22Rv1 (cell line): ENCODE measurements at regions not wholly inside any gene's neighbourhood (a gene's known extent, or its start where the extent isn't known, plus 50 kb on each side); places are given as distances from the start of the nearest gene placed in this dataset.

ENCODE experiments used
- H3K27ac ChIP-seq: fragments of 450-650 bp; 2 replicates; pipeline ENCODE4 v1.5.1; 2017
- ZFX ChIP-seq: fragments of 450-650 bp; IDR thresholded peaks from 2 replicates; pipeline ENCODE4 v1.6.1; 2017; ENCODE audit warnings: antibody characterized with exemption, borderline replicate concordance
- TF ChIP-seq, protein P1 (sequence below): fragments of 450-650 bp; IDR thresholded peaks from 2 replicates; pipeline ENCODE4 v1.5.1; 2017; ENCODE audit warnings: mild to moderate bottlenecking

DNA sequence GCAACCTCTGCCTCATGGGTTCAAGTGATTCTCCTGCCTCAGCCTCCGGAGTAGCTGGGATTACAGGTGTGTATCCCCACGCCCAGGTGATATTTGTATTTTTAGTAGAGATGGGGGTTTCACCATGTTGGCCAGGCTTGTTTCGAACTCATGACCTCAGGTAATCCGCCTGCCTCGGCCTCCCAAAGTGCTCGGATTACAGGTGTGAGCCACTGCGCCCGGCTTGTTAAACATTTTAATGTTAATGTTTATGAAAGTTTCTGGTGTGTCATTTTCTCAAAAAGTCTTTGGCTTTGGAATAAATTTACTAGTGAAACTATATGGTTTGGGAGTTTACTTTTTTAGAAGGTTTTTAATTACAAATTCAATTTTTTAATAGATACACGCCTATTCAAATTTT, 698.8 kb downstream of the MECOM start:
- TF ChIP-seq, protein P1, sequence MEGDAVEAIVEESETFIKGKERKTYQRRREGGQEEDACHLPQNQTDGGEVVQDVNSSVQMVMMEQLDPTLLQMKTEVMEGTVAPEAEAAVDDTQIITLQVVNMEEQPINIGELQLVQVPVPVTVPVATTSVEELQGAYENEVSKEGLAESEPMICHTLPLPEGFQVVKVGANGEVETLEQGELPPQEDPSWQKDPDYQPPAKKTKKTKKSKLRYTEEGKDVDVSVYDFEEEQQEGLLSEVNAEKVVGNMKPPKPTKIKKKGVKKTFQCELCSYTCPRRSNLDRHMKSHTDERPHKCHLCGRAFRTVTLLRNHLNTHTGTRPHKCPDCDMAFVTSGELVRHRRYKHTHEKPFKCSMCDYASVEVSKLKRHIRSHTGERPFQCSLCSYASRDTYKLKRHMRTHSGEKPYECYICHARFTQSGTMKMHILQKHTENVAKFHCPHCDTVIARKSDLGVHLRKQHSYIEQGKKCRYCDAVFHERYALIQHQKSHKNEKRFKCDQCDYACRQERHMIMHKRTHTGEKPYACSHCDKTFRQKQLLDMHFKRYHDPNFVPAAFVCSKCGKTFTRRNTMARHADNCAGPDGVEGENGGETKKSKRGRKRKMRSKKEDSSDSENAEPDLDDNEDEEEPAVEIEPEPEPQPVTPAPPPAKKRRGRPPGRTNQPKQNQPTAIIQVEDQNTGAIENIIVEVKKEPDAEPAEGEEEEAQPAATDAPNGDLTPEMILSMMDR: no peak
- no peak for TF ChIP-seq ZFX
- H3K27ac ChIP-seq: no peak overlapping the region

DNA sequence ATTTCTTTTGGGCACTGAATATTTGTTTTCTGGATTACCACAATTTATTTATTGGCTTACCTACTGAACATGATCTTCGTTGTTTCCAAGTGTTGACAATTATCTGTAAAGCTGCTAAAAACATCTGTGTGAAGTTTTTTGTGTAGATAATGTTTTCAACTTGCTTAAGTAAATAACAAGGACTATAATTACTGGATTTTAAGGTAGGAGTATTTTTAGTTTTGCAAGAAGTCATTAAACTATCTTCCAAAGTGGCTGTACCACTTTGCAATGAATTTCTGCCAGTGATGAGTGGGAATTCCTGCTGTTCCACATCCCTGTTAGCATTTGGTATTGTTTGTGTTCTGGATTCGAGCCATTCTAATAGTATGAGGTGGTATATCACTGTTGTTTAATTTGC, 702.2 kb downstream of the MECOM start:
- H3K27ac ChIP-seq: no peak overlapping the region
- no peak for TF ChIP-seq ZFX
- TF ChIP-seq, protein P1: no peak

GRCh38 chr3:168959731-168960130, 703.8 kb downstream of the MECOM start:
- H3K27ac ChIP-seq: no peak overlapping the region
- TF ChIP-seq ZFX: no peak
- TF ChIP-seq, protein P1: no peak

DNA sequence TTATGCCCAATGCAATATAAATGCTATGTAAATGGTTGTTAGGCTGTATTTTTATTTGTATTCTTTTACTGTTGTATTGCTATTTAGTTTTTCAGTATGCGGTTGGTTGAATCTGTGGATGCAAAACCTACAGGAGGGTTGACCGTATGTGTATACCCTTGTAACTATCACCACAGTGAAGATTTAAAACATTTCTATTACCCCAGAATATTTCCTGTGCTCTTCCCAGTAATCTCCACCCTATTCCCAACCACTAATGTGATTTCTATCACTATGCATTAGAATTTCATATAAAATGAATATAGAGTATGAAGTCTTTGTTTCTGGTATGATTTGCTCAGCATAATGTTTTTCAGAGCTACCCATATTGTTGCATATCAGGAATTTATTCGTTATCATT, 705.0 kb downstream of the MECOM start:
- TF ChIP-seq, protein P1: no peak
- TF ChIP-seq ZFX: no peak
- H3K27ac ChIP-seq: peak overlapping the region; percentile 51

GRCh38 chr3:168956076-168956475, 707.4 kb downstream of the MECOM start:
- TF ChIP-seq ZFX: no peak
- TF ChIP-seq, protein P1: no peak
- no peak overlapping the region for H3K27ac ChIP-seq

- TF ChIP-seq ZFX: no peak
- TF ChIP-seq, protein P1: peak; percentile 39
- H3K27ac ChIP-seq: no peak overlapping the region
These were observed 711.0 kb downstream of the MECOM start for GRCh38 chr3:168952551-168952950.

DNA sequence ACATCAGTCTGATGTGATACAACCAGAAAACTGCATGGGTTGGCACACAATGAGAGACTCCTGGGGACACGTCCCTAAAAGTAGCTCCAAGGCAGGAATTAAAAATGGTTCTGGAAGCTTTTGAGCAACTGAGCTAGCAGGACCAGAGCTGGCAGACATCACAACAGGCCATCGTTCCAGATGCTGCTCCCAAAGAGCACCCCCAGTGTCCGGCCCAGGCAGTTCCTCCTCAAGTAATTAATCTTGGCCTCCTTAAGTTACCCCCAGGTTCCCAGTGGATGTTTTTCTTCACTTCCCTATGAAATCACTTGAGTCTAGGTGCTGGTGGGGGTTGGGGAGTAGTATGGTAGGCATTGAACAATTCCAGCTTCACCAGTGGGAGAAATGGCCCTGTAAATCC, 711.6 kb downstream of the MECOM start:
- no peak overlapping the region for H3K27ac ChIP-seq
- no peak for TF ChIP-seq ZFX
- TF ChIP-seq, protein P1: no peak
